IMR-90 (cell line): ENCODE measurements at regions not wholly inside any gene's neighbourhood (a gene's known extent, or its start where the extent isn't known, plus 50 kb on each side); places are given as distances from the start of the nearest gene placed in this dataset.

Source experiments
- ATAC-seq: fragments of 200-7000 bp; cut with Tn5 transposase; 2 replicates; pipeline ENCODE4 v1.9.1; 2020; ENCODE audit warnings: low read depth, mild to moderate bottlenecking, moderate library complexity
- BruUV-seq: library from RNA; stranded (reverse); fragments of 400-500 nt; replicated peaks from 2 replicates; lab custom pipeline; 2021; lab: Mats Ljungman, UMichigan
- CTCF ChIA-PET: fragments of 300-600 bp; formaldehyde crosslinking; extraction: SDS; loops from one replicate; lab custom pipeline; 2021; ENCODE audit warnings: antibody characterized with exemption; lab: Yijun Ruan, JAX
- POLR2A ChIA-PET: fragments of 300-600 bp; sonication (Branson Sonifier 250); formaldehyde crosslinking; loops from one replicate; lab custom pipeline; 2022; ENCODE audit warnings: antibody characterized with exemption; ENCODE audit not compliant: unreplicated experiment; lab: Charles Lee
- DNase-seq: peaks from one replicate; pipeline ENCODE4 v3.0.0; 2013
- H2AFZ ChIP-seq: replicated peaks from 2 replicates; pipeline ENCODE3; 2013; ENCODE audit warnings: low read length, mild to moderate bottlenecking; ENCODE audit not compliant: poor library complexity
- H2AK5ac ChIP-seq: 2 replicates; pipeline ENCODE4 v1.6.1; 2013; ENCODE audit warnings: low read depth, low read length, inconsistent platforms
- H2AK9ac ChIP-seq: replicated peaks from 2 replicates; pipeline ENCODE3; 2013; ENCODE audit warnings: mild to moderate bottlenecking, low read depth, low read length, moderate library complexity; ENCODE audit not compliant: poor library complexity
- H2BK120ac ChIP-seq: 2 replicates; pipeline ENCODE4 v1.6.1; 2013; ENCODE audit warnings: low read depth, low read length, inconsistent platforms
- H2BK15ac ChIP-seq: 3 replicates; pipeline ENCODE4 v1.6.1; 2013; ENCODE audit warnings: low read depth, low read length, inconsistent platforms
- H2BK20ac ChIP-seq: 2 replicates; pipeline ENCODE4 v1.6.1; 2013; ENCODE audit warnings: low read depth, mild to moderate bottlenecking, inconsistent platforms, low read length, moderate library complexity
- H2BK5ac ChIP-seq: 2 replicates; pipeline ENCODE4 v1.6.1; 2013; ENCODE audit warnings: mild to moderate bottlenecking, low read depth, low read length, inconsistent platforms; ENCODE audit not compliant: poor library complexity, severe bottlenecking
- H3K14ac ChIP-seq: replicated peaks from 2 replicates; pipeline ENCODE4 v1.6.1; 2013; ENCODE audit warnings: low read depth, low read length, inconsistent platforms
- H3K18ac ChIP-seq: 2 replicates; pipeline ENCODE4 v1.6.1; 2013; ENCODE audit warnings: low read depth, low read length, control low read depth
- H3K23ac ChIP-seq: 2 replicates; pipeline ENCODE4 v1.6.1; 2013; ENCODE audit warnings: low read depth, low read length, inconsistent platforms
- H3K27ac ChIP-seq: 2 replicates; pipeline ENCODE4 v1.5.1; 2013; ENCODE audit warnings: mild to moderate bottlenecking, control low read depth, low read length; ENCODE audit not compliant: insufficient read depth
- H3K27me3 ChIP-seq: 2 replicates; pipeline ENCODE4 v1.6.1; 2013; ENCODE audit warnings: low read length; ENCODE audit not compliant: control insufficient read depth, insufficient read depth
- H3K36me3 ChIP-seq: 2 replicates; pipeline ENCODE4 v1.6.1; 2013; ENCODE audit warnings: low read length, mixed read lengths; ENCODE audit not compliant: control insufficient read depth, insufficient read depth
- H3K4ac ChIP-seq: 2 replicates; pipeline ENCODE4 v1.6.1; 2013; ENCODE audit warnings: low read depth, low read length, inconsistent platforms
- H3K4me1 ChIP-seq: 2 replicates; pipeline ENCODE4 v1.6.1; 2013; ENCODE audit warnings: low read length, mixed read lengths; ENCODE audit not compliant: control insufficient read depth, insufficient read depth
- H3K4me2 ChIP-seq: 2 replicates; pipeline ENCODE4 v1.6.1; 2013; ENCODE audit warnings: low read depth, mild to moderate bottlenecking, control low read depth, low read length, moderate library complexity
- H3K4me3 ChIP-seq: 2 replicates; pipeline ENCODE4 v1.5.1; 2013; ENCODE audit warnings: low read depth, mild to moderate bottlenecking, control low read depth, low read length, moderate library complexity; ENCODE audit not compliant: insufficient read depth
- H3K56ac ChIP-seq: 2 replicates; pipeline ENCODE4 v1.6.1; 2013; ENCODE audit warnings: low read length, inconsistent platforms; ENCODE audit not compliant: insufficient read depth; ENCODE audit errors: extremely low read depth
- H3K79me1 ChIP-seq, 2 experiments: 2 replicates each; pipeline ENCODE4 v1.6.1; 2013; ENCODE audit warnings: low read length in 2 of 2, inconsistent platforms in 1 of 2, low read depth in 1 of 2
- H3K9ac ChIP-seq: 2 replicates; pipeline ENCODE4 v1.6.1; 2013; ENCODE audit warnings: low read depth, low read length, control low read depth
- H3K9me1 ChIP-seq: 2 replicates; pipeline ENCODE4 v1.6.1; 2013; ENCODE audit warnings: low read length, inconsistent platforms; ENCODE audit not compliant: insufficient read depth
- H3K9me3 ChIP-seq: 2 replicates; pipeline ENCODE4 v1.6.1; 2013; ENCODE audit warnings: low read length; ENCODE audit not compliant: control insufficient read depth, insufficient read depth
- H4K20me1 ChIP-seq: 2 replicates; pipeline ENCODE4 v1.6.1; 2013; ENCODE audit warnings: low read length, inconsistent platforms; ENCODE audit not compliant: insufficient read depth
- H4K5ac ChIP-seq: 2 replicates; pipeline ENCODE4 v1.6.1; 2013; ENCODE audit warnings: mild to moderate bottlenecking, low read depth, low read length, control low read depth
- H4K8ac ChIP-seq, 2 experiments: 2 replicates each; pipeline ENCODE4 v1.6.1; 2013; ENCODE audit warnings: low read depth in 2 of 2, low read length in 2 of 2, control low read depth in 1 of 2, inconsistent platforms in 1 of 2
- H4K91ac ChIP-seq: 2 replicates; pipeline ENCODE4 v1.6.1; 2013; ENCODE audit warnings: low read depth, low read length, inconsistent platforms; ENCODE audit not compliant: insufficient read depth
- BHLHE40 ChIP-seq: fragments of 150-350 bp; IDR thresholded peaks from 2 replicates; pipeline ENCODE4 v1.6.1; 2016; ENCODE audit warnings: mild to moderate bottlenecking, low read depth, low read length
- CHD1 ChIP-seq: IDR thresholded peaks from 2 replicates; pipeline ENCODE4 v1.6.1; 2012; ENCODE audit warnings: low read depth, low read length, improper control_type of control experiment
- FOS ChIP-seq: fragments of 150-350 bp; IDR thresholded peaks from 2 replicates; pipeline ENCODE4 v1.6.1; 2016; ENCODE audit warnings: low read depth, low read length
- MAZ ChIP-seq: IDR thresholded peaks from 2 replicates; pipeline ENCODE4 v1.6.1; 2012; ENCODE audit warnings: low read depth, mild to moderate bottlenecking, low read length, improper control_type of control experiment, moderate library complexity, borderline replicate concordance
- MXI1 ChIP-seq: IDR thresholded peaks from 2 replicates; pipeline ENCODE4 v1.6.1; 2012; ENCODE audit warnings: low read depth, mild to moderate bottlenecking, low read length, moderate library complexity, borderline replicate concordance
- NFE2L2 ChIP-seq: fragments of 150-350 bp; IDR thresholded peaks from 2 replicates; pipeline ENCODE4 v1.6.1; 2016; ENCODE audit warnings: low read depth, mild to moderate bottlenecking, low read length
- POLR2A ChIP-seq: IDR thresholded peaks from 2 replicates; pipeline ENCODE4 v1.6.1; 2012; ENCODE audit warnings: mild to moderate bottlenecking, low read depth, low read length
- RAD21 ChIP-seq: IDR thresholded peaks from 2 replicates; pipeline ENCODE4 v1.6.1; 2012; ENCODE audit warnings: low read length, improper control_type of control experiment
- RCOR1 ChIP-seq: IDR thresholded peaks from 2 replicates; pipeline ENCODE4 v1.6.1; 2012; ENCODE audit warnings: mild to moderate bottlenecking, low read length, improper control_type of control experiment; ENCODE audit not compliant: insufficient replicate concordance
- RFX5 ChIP-seq: IDR thresholded peaks from 2 replicates; pipeline ENCODE4 v1.8.0; 2012; ENCODE audit warnings: low read depth, mild to moderate bottlenecking, low read length, moderate library complexity
- SMC3 ChIP-seq: fragments of 150-350 bp; IDR thresholded peaks from 2 replicates; pipeline ENCODE4 v1.6.1; 2016; ENCODE audit warnings: low read depth, mild to moderate bottlenecking, antibody characterized with exemption, low read length, moderate library complexity
- WGBS, 2 experiments: methylation state at CpG; one replicate each; pipeline versions ENCODE4 v1.1.5 to v1.1.7; 2013; ENCODE audit warnings: missing lambda C conversion rate in 2 of 2; ENCODE audit not compliant: insufficient read length in 1 of 2; ENCODE audit errors: extremely low coverage in 2 of 2; 5-methylcytosine and 5-hydroxymethylcytosine counted together
- dilution Hi-C: fragments of 300-500 bp; cut with HindIII; formaldehyde crosslinking; loops from one replicate; pipeline ENCODE4 v1.14.3; 2018; ENCODE audit warnings: low sequenced_read_pairs; ENCODE audit not compliant: unreplicated experiment
- in situ Hi-C: fragments of 300-500 bp; cut with MboI; formaldehyde crosslinking; loops from 3 replicates; pipeline ENCODE4 v1.14.3; 2019; ENCODE audit warnings: low sequenced_read_pairs, inconsistent platforms, mixed read lengths
- intact Hi-C: fragments of 100-400 bp; cut with micrococcal nuclease; formaldehyde crosslinking; loops from 2 replicates; pipeline ENCODE4 v1.10.0; 2022
- TF ChIP-seq, protein P1 (sequence below): fragments of 150-350 bp; IDR thresholded peaks from 2 replicates; pipeline ENCODE4 v1.6.1; 2016; ENCODE audit warnings: low read depth, mild to moderate bottlenecking, low read length, moderate library complexity, borderline replicate concordance

- no peaks in the 10 kb centered on the region for H3K9me1 ChIP-seq
- no peak overlapping the region for H2AK5ac ChIP-seq
- in situ Hi-C loops, result no loop called here
- no peak overlapping the region for H3K27ac ChIP-seq
- H3K14ac ChIP-seq, result no peak overlapping the region
- no peak overlapping the region for H3K23ac ChIP-seq
- ChIA-PET POLR2A (no interaction called here), CTCF (no interaction called here)
- H3K9me3 ChIP-seq, result no peaks in the 10 kb centered on the region
- H2AFZ ChIP-seq, result no peak overlapping the region
- no peak overlapping the region for H3K4me2 ChIP-seq
- H3K56ac ChIP-seq, result no peak overlapping the region
- dilution Hi-C loops, result no loop called here
- H3K4ac ChIP-seq, result no peak overlapping the region
- H3K36me3 ChIP-seq, result no peaks in the 10 kb centered on the region
- intact Hi-C loops, result no loop called here
- H3K4me1 ChIP-seq, result no peaks in the 10 kb centered on the region
- H2BK120ac ChIP-seq, result no peak overlapping the region
- no peak overlapping the region for H3K4me3 ChIP-seq
- H2BK5ac ChIP-seq, result no peak overlapping the region
- WGBS, 2 experiments, result 0% methylated on average over 1 of the region's 1 CpG; no CpG with 5 or more reads in 1 of the 2 experiments
- H3K9ac ChIP-seq, result no peak overlapping the region
- H3K18ac ChIP-seq, result no peak overlapping the region
- no peak overlapping the region for H4K5ac ChIP-seq
- no peak overlapping the region for H2BK20ac ChIP-seq
- ATAC-seq, result no peak
- H4K20me1 ChIP-seq, result no peaks in the 10 kb centered on the region
- no peaks in the 10 kb centered on the region for H3K79me1 ChIP-seq
- no peak for DNase-seq
- no peak overlapping the region for H2AK9ac ChIP-seq
- H3K27me3 ChIP-seq, result no peaks in the 10 kb centered on the region
- no peak for TF ChIP-seq RFX5
- no peak for TF ChIP-seq CHD1
- TF ChIP-seq MXI1, result no peak
- no peak for TF ChIP-seq BHLHE40
- no peak for TF ChIP-seq POLR2A
- no peak for TF ChIP-seq SMC3
- TF ChIP-seq FOS, result no peak
- no peak for TF ChIP-seq RCOR1
- TF ChIP-seq, protein P1, sequence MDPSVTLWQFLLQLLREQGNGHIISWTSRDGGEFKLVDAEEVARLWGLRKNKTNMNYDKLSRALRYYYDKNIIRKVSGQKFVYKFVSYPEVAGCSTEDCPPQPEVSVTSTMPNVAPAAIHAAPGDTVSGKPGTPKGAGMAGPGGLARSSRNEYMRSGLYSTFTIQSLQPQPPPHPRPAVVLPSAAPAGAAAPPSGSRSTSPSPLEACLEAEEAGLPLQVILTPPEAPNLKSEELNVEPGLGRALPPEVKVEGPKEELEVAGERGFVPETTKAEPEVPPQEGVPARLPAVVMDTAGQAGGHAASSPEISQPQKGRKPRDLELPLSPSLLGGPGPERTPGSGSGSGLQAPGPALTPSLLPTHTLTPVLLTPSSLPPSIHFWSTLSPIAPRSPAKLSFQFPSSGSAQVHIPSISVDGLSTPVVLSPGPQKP, result no peak
- TF ChIP-seq RAD21, result no peak
- TF ChIP-seq NFE2L2, result no peak
- TF ChIP-seq MAZ, result no peak
- H4K91ac ChIP-seq, result no peak overlapping the region
- H4K8ac ChIP-seq, result no peak overlapping the region
- no TSS peak for BruUV-seq
- no peak overlapping the region for H2BK15ac ChIP-seq
Observed at GRCh38 chr3:117597865-117598264, 888.3 kb downstream of the TUSC7 start.
